SHP77 treated with DMSO at 0.1 percent for 48 hours (cell line): ENCODE measurements at regions not wholly inside any gene's neighbourhood (a gene's known extent, or its start where the extent isn't known, plus 50 kb on each side); places are given as distances from the start of the nearest gene placed in this dataset.

Experiments
- DNase-seq: peaks from one replicate; lab custom pipeline; 2025; lab: John Stamatoyannopoulos, UW

DNA sequence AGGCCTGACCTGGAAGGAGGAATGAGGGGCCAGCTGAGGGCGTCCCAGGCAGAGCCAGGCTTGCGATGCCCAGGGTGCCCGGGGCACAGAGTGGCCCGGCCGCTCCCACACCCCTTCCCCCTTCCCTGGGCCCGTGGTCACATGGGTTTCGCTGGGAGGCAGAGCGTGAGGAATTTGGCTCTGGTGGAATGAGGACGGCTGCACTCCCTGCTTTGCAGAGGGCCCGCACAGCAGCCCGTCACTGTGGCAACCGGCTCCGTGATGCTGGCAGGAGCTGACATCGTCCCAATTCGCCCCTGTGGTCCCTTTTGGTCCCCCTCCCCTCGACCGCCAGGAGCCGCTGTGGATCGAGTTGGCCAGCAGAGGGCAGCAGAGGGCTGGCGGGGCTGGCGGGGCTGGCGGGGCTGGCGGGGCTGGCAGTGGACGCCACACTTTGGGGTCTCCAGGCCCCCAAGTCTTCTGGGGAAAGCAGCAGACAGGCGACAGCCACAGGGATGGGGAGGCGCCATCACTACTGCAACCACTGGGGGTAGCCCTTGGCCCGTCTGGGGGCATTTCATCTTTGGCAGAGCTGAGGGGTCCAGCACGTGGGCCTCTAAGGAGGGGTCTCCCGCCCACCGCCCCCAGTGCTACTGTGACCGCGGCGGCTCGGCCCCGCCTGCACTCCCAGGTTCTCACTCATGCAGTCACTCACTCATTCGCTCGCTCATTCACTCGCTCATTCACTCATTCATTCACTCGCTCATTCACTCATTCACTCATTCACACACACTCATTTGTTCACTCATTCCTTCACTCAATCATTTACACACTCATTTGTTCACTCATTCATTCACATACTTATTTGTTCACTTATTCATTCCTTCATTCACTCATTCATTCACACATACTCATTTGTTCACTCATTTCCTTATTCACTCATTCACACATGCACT, 49.7 kb upstream of the BHLHE23 start:
- peak; percentile 44 for DNase-seq
